ENCODE measurements at regions not wholly inside any gene's neighbourhood (a gene's known extent, or its start where the extent isn't known, plus 50 kb on each side); places are given as distances from the start of the nearest gene placed in this dataset.
"Not testable (repeated sequence)": the region's sequence is repeated elsewhere in the genome, so short reads cannot be mapped to it uniquely, and the experiment has no call there.

GRCh38 chr21:26282058-26282457, 111.5 kb upstream of the APP start:
- DNase-seq, result no peak
- no peaks in the 10 kb centered on the region for H3K36me3 Mint-ChIP-seq (ENCODE audit: low read depth)
- H3K9me3 Mint-ChIP-seq, result no peaks in the 10 kb centered on the region
- no peak overlapping the region for H3K4me3 Mint-ChIP-seq
- no peak overlapping the region for H3K27ac Mint-ChIP-seq
- H3K27me3 Mint-ChIP-seq, result peaks cover 12% of the 10 kb centered on the region
- no peaks in the 10 kb centered on the region for H3K4me1 Mint-ChIP-seq (ENCODE audit: low read depth)

GRCh38 chr21:26281506-26281905, 110.9 kb upstream of the APP start:
- Mint-ChIP-seq H3K27me3 (peaks cover 12% of the 10 kb centered on the region), H3K36me3 (ENCODE audit: low read depth) (no peaks in the 10 kb centered on the region), H3K9me3 (peaks cover 2% of the 10 kb centered on the region), H3K4me1 (ENCODE audit: low read depth) (no peaks in the 10 kb centered on the region), H3K27ac (no peak overlapping the region), H3K4me3 (no peak overlapping the region)
- no peak for DNase-seq

GRCh38 chr21:26280775-26281174, 110.2 kb upstream of the APP start:
- Mint-ChIP-seq H3K27me3 (peaks cover 12% of the 10 kb centered on the region), H3K4me1 (ENCODE audit: low read depth) (no peaks in the 10 kb centered on the region), H3K36me3 (ENCODE audit: low read depth) (no peaks in the 10 kb centered on the region), H3K4me3 (no peak overlapping the region), H3K27ac (no peak overlapping the region), H3K9me3 (peaks cover 7% of the 10 kb centered on the region)
- DNase-seq, result no peak

GRCh38 chr21:26280148-26280547, 109.6 kb upstream of the APP start:
- Mint-ChIP-seq H3K27ac (no peak overlapping the region), H3K36me3 (ENCODE audit: low read depth) (no peaks in the 10 kb centered on the region), H3K4me3 (no peak overlapping the region)

GRCh38 chr21:26275801-26276200, 105.2 kb upstream of the APP start:
- Mint-ChIP-seq H3K36me3 (ENCODE audit: low read depth) (no peaks in the 10 kb centered on the region), H3K27ac (no peak overlapping the region), H3K4me1 (ENCODE audit: low read depth) (no peaks in the 10 kb centered on the region), H3K9me3 (peaks cover 41% of the 10 kb centered on the region), H3K4me3 (no peak overlapping the region), H3K27me3 (peaks cover 10% of the 10 kb centered on the region)
- DNase-seq, result no peak

More at GRCh38 chr21:26280148-26280547, 109.6 kb upstream of the APP start:
- Mint-ChIP-seq H3K4me1 (ENCODE audit: low read depth) (no peaks in the 10 kb centered on the region), H3K27me3 (peaks cover 12% of the 10 kb centered on the region), H3K9me3 (peaks cover 13% of the 10 kb centered on the region)
- DNase-seq, result no peak

- no peak overlapping the region for H3K27ac Mint-ChIP-seq
These were observed 103.2 kb upstream of the APP start for GRCh38 chr21:26273686-26274313.

GRCh38 chr21:26267389-26267788, 96.8 kb upstream of the APP start:
- Mint-ChIP-seq H3K4me3 (no peak overlapping the region), H3K9me3 (peaks cover 4% of the 10 kb centered on the region), H3K27ac (no peak overlapping the region), H3K27me3 (peaks cover 17% of the 10 kb centered on the region), H3K4me1 (ENCODE audit: low read depth) (no peaks in the 10 kb centered on the region), H3K36me3 (ENCODE audit: low read depth) (no peaks in the 10 kb centered on the region)
- no peak for DNase-seq

More at GRCh38 chr21:26273686-26274313, 103.2 kb upstream of the APP start:
- Mint-ChIP-seq H3K9me3 (peaks cover 41% of the 10 kb centered on the region), H3K27me3 (peaks cover 11% of the 10 kb centered on the region), H3K36me3 (ENCODE audit: low read depth) (no peaks in the 10 kb centered on the region), H3K4me3 (no peak overlapping the region), H3K4me1 (ENCODE audit: low read depth) (no peaks in the 10 kb centered on the region)
- no peak for DNase-seq

- DNase-seq, result no peak
- H3K27ac Mint-ChIP-seq, result no peak overlapping the region
- no peaks in the 10 kb centered on the region for H3K4me1 Mint-ChIP-seq (ENCODE audit: low read depth)
- no peaks in the 10 kb centered on the region for H3K9me3 Mint-ChIP-seq
- no peak overlapping the region for H3K4me3 Mint-ChIP-seq
- H3K27me3 Mint-ChIP-seq, result peaks cover 11% of the 10 kb centered on the region
- no peaks in the 10 kb centered on the region for H3K36me3 Mint-ChIP-seq (ENCODE audit: low read depth)
These were observed 75.5 kb upstream of the APP start for GRCh38 chr21:26246073-26246472.

- Mint-ChIP-seq H3K36me3 (ENCODE audit: low read depth) (no peaks in the 10 kb centered on the region), H3K27ac (no peak overlapping the region), H3K27me3 (peaks cover 11% of the 10 kb centered on the region), H3K4me1 (ENCODE audit: low read depth) (no peaks in the 10 kb centered on the region), H3K4me3 (no peak overlapping the region), H3K9me3 (no peaks in the 10 kb centered on the region)
- no peak for DNase-seq
These were observed 74.9 kb upstream of the APP start for GRCh38 chr21:26245428-26245827.

GRCh38 chr21:26238646-26239045, 68.1 kb upstream of the APP start:
- Mint-ChIP-seq H3K27me3 (no peaks in the 10 kb centered on the region), H3K36me3 (ENCODE audit: low read depth) (no peaks in the 10 kb centered on the region), H3K9me3 (no peaks in the 10 kb centered on the region), H3K27ac (no peak overlapping the region), H3K4me3 (no peak overlapping the region), H3K4me1 (ENCODE audit: low read depth) (no peaks in the 10 kb centered on the region)
- no peak for DNase-seq

GRCh38 chr21:26236281-26236680, 65.7 kb upstream of the APP start:
- DNase-seq, result no peak
- no peaks in the 10 kb centered on the region for H3K36me3 Mint-ChIP-seq (ENCODE audit: low read depth)
- no peak overlapping the region for H3K27ac Mint-ChIP-seq
- H3K4me3 Mint-ChIP-seq, result no peak overlapping the region
- no peaks in the 10 kb centered on the region for H3K4me1 Mint-ChIP-seq (ENCODE audit: low read depth)
- no peaks in the 10 kb centered on the region for H3K9me3 Mint-ChIP-seq
- no peaks in the 10 kb centered on the region for H3K27me3 Mint-ChIP-seq

- H3K36me3 Mint-ChIP-seq (ENCODE audit: low read depth); DNase-seq; H3K27ac Mint-ChIP-seq; H3K9me3 Mint-ChIP-seq; H3K4me3 Mint-ChIP-seq; H3K27me3 Mint-ChIP-seq; H3K4me1 Mint-ChIP-seq (ENCODE audit: low read depth): not testable (repeated sequence)
These were observed 62.7 kb upstream of the APP start for GRCh38 chr21:26233297-26233696.

- not testable (repeated sequence) for H3K9me3 Mint-ChIP-seq; H3K27ac Mint-ChIP-seq; DNase-seq; H3K4me1 Mint-ChIP-seq (ENCODE audit: low read depth); H3K36me3 Mint-ChIP-seq (ENCODE audit: low read depth); H3K4me3 Mint-ChIP-seq; H3K27me3 Mint-ChIP-seq
These were observed 61.9 kb upstream of the APP start for GRCh38 chr21:26232491-26232890.

- no peaks in the 10 kb centered on the region for H3K4me1 Mint-ChIP-seq (ENCODE audit: low read depth)
- H3K9me3 Mint-ChIP-seq, result no peaks in the 10 kb centered on the region
- H3K4me3 Mint-ChIP-seq, result no peak overlapping the region
- no peak for DNase-seq
- no peak overlapping the region for H3K27ac Mint-ChIP-seq
- no peaks in the 10 kb centered on the region for H3K27me3 Mint-ChIP-seq
- no peaks in the 10 kb centered on the region for H3K36me3 Mint-ChIP-seq (ENCODE audit: low read depth)
These were observed 56.6 kb upstream of the APP start for GRCh38 chr21:26227130-26227529.

- no peak for DNase-seq
- H3K4me3 Mint-ChIP-seq, result no peak overlapping the region
- H3K4me1 Mint-ChIP-seq (ENCODE audit: low read depth), result no peaks in the 10 kb centered on the region
- no peaks in the 10 kb centered on the region for H3K36me3 Mint-ChIP-seq (ENCODE audit: low read depth)
- no peaks in the 10 kb centered on the region for H3K9me3 Mint-ChIP-seq
- no peaks in the 10 kb centered on the region for H3K27me3 Mint-ChIP-seq
- no peak overlapping the region for H3K27ac Mint-ChIP-seq
These were observed 56.2 kb upstream of the APP start for GRCh38 chr21:26226724-26227123.

- Mint-ChIP-seq H3K9me3 (no peaks in the 10 kb centered on the region), H3K36me3 (ENCODE audit: low read depth) (no peaks in the 10 kb centered on the region), H3K27me3 (peaks cover 2% of the 10 kb centered on the region), H3K4me1 (ENCODE audit: low read depth) (no peaks in the 10 kb centered on the region), H3K4me3 (no peak overlapping the region), H3K27ac (no peak overlapping the region)
- DNase-seq, result no peak
These were observed 54.5 kb upstream of the APP start for GRCh38 chr21:26225046-26225445.

Measured in activated T-cell treated with anti-CD3 and anti-CD28 coated beads, Interleukin-2, amount 50 U/mL, for 24 hours (primary cell).